GM18868 (cell line): ENCODE measurements at regions not wholly inside any gene's neighbourhood (a gene's known extent, or its start where the extent isn't known, plus 50 kb on each side); places are given as distances from the start of the nearest gene placed in this dataset.
"Not testable (repeated sequence)": the region's sequence is repeated elsewhere in the genome, so short reads cannot be mapped to it uniquely, and the experiment has no call there.

Experiments used
- ATAC-seq: cut with Tn5 transposase; IDR thresholded peaks from one replicate; pipeline ENCODE4 v1.9.1; 2021; ENCODE audit warnings: mild to moderate bottlenecking, moderate library complexity; ENCODE audit not compliant: unreplicated experiment

DNA sequence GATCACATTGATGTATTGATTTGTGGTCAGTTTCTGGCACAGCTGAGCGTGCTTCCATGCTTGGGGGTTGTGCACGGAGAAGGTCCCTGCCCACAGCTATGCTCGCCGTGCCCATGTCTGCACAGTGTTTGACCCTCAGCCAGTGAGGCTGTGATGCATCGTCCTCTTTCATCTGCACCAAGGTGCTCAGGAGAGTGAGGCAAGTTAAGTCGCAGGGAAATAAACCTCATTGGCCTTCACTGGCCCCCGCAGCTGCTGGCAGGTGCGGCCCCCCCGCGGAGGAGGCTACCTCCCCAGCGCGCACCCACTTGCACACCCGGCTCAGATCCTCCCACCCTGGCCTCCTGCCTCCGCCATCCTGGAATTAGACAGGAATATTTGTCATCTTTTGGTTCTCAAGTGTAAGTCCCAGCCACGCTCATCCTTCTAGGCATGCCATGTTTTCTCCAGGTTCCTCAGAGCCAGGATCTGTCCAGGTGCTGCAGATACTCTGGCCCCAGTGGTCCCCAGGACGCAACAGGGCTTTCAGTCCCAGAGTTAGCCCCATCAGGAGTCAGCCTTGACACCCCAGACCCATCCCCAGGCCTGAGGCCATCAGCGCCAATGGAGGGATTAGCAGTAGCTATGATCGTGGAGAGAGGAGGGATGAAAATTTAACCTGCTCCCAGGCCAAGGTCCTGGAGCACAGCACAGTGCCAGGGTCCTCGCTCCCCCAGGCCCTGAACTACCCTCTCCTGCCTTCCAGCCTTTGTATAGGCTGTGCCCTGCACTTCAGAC lies 93.7 kb downstream of the OAT start:
- no peak for ATAC-seq

DNA sequence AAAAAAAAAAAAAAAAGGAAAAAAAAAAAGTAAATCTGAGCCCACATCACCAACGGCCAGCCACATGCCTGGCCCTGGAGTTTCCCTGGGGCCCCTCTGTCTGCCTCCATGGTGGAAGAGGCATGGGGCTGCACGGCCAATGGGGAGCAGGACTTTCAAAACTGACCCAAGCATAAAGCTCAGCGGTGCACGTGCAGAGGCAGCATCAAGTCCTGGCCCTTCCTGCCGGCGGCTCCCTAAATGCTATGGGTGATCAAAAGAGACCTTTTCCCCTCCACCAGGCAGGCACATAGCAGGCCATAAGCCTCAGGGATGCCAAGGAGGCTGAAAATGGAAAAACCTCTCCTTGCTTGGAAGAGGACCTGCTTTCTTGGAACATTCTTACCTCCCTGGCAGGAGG lies 94.3 kb downstream of the OAT start:
- ATAC-seq: no peak

DNA sequence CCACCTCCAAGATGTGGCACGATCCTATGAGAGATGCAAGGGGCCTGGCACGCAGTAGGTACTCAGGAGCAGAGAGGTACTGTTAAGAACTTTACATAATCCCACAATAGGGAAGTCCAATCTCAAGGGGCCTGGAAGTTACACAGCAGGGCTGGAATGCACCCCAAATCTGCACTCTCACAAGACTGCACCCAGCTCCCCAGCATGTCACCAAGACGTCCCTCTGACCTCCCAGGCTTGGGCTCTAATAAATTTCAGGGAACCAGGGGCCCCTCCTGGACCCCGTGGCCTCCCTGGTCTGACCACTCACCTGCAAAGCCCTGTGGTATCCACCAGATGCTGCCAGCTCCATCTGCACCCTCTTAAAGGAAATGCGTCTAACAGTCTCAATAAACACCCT lies 94.9 kb downstream of the OAT start:
- no peak for ATAC-seq

DNA sequence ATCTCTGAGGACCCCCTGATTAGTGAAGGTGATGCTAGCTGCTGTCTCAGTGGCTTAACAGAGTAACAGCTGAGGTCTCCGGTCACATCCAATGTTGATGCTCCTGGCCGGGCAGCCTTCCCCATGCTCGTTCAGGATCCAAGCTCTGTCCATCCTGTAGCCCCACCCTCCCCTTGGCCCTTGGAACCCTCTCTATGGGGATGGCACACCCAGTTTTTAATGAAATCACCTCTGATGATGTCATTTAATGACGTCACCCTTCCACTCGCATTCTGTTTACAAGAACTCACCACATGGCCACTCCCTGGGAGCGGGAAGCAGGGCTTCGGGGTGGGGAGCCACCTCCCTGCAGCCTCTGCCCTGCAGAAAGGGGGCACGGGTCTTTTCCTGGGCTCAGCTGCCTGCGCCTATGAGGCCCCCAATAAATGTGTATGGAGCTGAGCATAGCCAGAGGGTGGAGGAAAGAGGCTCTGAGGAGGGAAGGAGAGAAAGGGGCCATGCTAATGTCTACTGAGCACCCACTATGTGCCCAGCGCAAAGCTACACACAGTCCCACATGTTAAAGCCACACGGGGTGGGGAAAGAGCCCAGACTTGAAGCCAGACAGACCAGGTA lies 95.5 kb downstream of the OAT start:
- no peak for ATAC-seq

DNA sequence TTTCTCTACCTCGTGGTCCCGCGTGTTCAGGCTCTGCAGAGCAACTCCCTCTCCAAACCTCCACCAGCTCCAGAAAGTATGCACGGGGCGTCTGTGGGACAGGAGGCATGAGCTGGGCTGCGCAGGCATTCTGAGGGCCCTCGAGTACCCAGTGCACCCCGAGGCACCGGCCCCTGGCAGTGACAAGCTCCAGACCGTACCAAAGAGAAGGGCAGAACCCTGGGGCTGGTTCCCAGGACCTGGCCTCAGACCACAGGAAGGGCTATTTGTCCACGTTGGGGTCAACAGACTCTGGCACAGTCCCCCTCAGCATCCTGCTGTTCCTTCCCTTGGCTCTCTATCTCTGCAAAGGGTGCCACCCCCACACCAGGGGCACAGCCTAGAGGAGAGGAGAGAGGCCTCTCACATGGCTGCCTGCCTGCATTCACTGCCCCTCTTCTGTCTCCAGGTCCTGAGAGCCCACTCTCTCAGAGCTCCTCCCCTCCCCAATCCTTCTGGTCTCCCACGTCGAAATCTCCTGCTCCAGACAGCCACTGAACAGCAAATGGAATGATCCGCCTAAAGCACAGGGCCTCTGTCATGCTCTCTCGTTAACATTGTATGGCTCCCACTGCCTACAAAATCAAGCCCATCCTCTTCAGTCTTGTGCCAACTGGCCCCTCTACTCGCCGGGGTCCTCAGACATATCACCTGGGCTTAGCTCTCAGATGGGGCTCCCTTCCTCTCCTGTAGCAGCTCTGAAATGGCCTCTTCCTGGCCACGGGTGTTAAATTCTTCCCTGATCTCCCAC lies 96.3 kb downstream of the OAT start:
- no peak for ATAC-seq

DNA sequence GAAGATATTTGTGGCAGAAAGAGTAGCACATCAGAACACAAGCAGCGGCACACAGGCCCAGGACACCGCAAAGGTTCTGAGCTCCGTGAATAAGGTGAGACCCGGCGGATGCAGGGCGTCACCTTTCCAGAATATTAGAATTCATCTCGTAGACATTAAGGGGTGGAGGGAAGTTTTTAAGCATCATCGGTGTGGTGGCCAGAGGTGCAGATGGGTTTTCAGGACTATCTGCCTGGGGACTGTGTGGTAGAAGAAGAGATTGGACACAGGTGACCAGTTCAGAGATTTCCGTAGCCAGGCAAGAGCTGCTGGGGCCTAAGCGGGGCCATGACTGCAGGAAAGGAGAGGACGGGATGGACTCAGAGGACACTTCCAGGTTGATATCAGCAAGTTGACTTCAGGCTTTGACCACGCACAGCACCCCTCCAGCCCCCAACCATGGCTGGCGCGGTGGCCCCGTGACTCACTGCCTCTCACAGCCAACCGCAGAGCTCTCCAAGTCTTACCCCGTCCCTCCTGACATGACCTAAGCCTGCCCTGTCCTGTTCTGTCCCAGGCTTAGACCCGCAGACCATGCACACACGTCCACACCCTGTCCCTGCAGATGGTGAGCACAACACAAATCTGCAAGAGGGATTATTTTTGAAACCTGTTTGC lies 97.2 kb downstream of the OAT start:
- ATAC-seq: no peak

DNA sequence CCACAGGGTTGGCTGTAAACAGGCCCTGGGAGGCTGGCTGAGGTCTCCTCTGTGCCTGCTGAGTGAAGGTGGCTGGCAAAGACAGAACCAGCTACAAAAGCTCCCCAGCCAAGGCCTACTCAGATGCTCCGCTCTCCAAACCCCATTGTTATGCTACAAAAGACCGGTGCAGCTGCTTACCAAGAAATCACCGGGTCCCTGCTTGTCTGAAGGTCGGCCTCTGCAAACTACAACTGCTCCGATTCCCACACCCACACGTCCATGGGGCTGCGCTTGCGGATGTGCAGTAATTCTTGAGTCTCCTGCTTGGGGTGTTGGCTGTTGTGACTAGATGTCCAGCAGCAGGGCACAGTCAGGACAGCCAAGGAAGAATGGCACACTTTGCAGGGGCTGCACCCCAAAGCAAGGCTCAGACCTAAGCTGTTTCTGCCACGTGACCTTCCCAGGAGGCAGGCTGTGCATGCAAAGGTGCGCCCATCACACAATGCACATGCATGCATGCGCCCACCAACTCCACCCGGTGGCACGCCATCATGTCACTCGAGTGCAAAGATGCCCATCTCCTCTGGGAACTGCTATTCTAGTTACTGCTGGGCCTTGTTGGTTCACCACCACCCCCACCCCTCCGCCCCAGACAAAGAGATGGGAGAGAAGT lies 97.8 kb downstream of the OAT start:
- ATAC-seq: no peak

DNA sequence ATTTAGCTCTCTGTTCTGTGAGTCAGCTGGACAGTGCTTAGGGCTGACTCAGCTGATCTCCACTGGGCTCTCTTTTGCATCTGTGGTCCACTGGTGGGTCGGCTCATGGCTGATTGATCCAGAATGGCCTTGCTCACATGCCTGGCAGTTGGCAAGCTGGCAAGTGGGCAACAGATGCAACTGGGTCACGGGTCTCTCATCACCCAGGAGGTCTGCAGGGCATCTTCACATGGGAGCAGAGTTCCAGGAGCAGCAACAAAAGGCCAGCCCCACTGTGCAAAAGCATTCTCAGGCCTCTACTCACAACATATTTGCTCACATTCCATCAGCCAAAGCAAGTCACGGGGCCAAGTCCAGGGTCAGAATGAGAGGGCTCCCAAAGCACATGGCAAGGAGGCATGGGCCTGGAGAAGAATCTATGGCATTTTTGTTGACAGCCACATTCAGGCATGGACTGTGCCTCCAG lies 98.8 kb downstream of the OAT start:
- ATAC-seq: no peak

DNA sequence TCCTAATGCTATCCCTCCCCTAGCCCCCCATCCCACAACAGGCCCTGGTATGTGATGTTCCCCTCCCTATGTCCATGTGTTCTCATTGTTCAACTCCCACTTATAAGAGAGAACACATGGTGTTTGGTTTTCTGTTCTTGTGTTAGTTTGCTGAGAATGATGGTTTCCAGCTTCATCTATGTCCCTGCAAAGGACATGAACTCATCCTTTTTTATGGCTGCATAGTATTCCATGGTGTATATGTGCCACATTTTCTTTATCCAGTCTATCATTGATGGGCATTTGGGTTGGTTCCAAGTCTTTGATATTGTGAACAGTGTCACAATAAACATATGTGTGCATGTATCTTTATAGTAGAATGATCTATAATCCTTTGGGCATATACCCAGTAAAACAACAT lies 99.2 kb downstream of the OAT start:
- ATAC-seq: not testable (repeated sequence)

DNA sequence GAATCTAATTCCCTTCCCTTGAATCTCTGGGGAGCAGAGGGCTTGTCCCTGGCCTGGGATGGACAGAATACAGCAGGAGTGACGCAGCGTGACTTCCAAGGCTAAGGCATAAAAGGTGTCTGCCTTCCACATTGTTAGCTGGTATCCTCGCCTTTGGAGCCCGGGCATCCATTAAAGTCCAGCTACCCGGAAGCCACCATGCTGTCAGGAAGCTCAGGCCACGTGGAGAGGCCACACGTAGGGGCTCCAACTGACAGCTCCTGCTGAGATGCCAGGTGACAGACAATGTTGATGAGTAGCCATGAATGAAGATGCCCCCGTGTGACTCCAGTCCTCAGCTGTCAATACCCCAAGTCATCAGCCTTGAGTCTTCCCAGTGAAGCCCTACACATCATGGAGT lies 99.9 kb downstream of the OAT start:
- no peak for ATAC-seq

DNA sequence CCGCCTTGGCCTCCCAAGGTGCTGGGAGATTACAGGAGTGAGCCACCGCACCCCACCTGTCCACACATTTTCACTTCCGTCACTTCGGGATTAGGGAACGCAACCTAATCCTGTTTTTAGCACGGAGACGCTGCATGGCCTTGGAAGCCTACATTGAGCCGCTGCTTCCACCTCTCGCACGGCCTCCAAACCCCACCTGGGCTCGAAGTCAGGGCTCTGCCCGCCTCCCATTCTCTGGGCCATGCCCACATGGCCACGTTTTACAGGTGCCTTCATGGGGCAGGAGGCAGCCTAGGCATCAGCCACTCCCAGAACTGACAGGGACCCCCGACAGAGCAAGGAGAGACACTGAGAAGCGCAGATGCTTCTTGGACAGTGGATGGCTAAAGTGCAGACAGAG lies 100.6 kb downstream of the OAT start:
- no peak for ATAC-seq

DNA sequence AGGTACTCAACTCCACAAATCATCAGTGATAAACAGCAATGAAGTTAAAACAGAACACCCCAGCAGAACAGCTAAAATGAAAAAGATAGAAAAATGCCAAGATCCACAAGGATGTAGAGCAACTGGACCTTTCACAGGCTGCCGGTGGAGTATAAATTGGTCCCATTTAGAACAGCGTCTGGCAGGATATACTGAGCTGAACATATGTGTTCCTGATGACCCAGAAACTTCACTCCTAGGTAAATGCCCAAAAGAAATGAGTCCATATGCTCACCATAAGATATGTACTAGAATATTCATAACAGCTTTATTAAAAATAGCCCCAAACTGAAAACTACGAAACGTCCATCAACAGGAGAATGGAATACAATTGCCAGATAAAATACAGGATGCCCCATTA lies 102.4 kb downstream of the OAT start:
- ATAC-seq: no peak

DNA sequence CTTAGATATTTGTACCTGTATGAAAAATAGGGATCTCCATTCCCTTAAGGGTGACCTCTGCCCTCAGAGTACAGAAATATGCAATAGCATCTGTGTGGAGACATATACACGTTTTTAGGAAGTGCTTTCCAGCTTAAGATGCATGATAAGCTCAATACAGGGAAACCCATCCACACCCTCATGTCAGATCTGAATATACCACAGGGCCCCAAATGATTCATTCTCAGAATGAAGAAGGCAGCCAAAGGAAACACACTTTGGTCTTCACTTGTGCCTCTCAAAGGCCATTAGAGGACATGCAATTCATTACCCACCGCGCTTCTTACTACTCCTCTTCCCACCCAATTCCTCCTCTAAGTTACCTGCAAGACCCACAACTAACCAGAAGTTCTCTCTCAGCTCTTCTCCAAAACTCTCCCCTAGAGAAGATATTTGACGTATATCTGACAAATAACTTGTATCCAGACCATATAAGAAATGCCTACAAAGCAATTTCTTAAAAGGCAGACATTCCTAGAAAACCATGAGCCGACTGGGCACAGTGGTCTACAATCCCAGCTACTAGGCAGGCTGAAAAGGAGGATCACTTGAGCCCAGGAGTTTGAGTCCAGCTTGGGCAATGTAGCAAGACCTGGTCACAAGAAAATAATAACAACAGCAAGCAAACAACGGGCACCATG lies 103.0 kb downstream of the OAT start:
- no peak for ATAC-seq

DNA sequence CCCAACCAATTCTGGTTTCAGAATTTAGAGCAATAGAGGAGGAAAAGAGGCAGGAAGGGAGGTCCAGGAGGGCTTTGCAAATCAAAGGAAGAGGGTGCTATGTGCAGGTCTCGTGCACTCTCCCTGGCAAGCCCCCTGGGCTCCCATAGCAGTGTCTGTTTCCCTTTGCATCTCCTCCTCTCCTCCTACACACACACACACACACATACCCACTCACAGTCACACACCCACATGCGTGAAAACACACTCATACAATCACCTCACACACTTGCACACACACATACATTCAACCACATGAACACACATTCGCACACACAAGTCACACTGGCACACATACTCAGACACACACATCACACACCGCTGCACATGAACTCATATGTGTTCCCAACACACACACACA lies 105.3 kb downstream of the OAT start:
- no peak for ATAC-seq

DNA sequence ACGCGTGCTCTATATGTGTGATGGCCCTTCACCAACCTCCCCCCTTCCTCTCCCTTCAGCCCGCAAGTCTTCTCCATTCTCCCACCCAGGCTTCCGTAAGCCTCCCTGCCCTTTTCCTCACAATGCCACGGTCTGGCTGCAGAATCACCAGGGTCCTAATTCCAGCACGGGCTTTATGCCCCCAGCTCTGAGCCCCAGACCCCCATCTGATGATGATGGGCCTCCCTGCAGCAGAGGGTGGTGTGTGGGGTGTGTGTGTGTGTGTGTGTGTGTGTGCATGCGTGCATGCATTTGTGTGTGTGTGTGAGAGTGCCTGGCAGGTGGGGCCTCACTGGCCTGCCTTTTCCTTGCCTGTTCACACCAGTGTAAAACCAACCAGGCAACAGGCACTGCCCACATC lies 109.9 kb downstream of the OAT start:
- no peak for ATAC-seq

DNA sequence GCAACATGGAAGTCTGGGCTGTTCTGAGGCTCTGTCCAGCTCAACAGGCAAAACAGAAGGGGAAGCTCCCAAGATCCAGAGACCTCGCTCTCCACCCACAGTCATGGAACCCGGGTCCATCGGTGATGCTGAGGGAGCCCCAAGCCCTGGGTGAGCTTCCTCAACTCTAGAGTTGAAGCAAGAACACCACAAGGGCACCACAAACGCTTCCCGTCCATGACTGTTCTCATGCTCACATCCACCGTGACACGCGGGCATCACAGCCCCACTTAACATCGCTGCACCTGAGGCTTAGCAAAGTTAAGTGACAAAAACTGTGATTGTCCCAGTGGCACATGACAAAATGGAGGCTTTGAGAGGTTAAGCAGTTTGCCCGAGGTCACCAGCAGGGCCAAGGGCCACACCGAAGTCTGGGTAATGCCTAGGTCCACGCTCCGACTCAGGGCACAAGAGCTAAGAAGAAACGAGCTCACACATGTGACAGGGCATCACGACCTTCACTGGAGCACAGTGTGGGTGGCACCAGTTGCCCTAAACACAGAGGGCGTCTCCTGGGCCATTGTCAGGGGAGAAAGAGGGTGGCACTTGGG lies 110.6 kb downstream of the OAT start:
- no peak for ATAC-seq

DNA sequence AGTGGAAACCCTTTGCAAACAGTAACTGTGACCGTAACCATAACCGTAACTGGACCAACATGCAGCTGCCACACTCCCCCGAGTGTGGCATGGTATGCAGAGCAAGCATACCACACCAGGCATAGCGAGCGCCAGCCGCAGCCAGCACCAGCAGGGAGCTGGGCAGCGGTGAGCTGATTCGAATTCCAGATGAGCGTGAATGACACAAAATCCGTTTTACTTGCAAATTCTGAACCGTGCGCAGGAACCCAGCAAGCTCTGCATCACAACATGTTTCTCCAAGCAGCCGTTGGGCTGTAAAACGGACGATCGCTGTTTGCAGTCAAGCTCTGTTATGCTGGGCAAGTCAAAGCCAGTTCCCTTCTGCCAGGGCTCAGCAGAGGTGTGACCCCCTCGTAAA lies 111.1 kb downstream of the OAT start:
- ATAC-seq: no peak

DNA sequence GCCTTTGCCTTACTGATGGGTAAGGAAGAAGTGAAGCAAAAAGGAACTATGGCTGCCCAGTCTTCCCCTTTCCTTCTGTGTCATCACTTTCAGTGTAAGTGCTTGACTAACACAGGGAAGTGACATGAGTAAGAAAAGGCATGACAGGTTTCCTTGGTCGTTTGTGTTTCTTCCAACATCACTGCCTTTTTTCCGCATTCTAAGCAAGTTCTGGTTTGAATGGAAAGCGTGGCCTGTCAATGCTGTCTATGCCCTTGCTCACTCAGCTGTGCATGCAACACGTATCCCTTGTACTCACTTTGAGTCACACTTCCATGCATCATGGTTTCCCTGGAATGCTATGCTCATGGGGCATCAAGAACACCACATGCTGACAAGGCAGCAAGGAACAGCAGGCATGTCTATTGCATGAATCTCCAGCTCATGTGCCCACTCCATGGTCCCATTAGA lies 111.8 kb downstream of the OAT start:
- ATAC-seq: no peak

DNA sequence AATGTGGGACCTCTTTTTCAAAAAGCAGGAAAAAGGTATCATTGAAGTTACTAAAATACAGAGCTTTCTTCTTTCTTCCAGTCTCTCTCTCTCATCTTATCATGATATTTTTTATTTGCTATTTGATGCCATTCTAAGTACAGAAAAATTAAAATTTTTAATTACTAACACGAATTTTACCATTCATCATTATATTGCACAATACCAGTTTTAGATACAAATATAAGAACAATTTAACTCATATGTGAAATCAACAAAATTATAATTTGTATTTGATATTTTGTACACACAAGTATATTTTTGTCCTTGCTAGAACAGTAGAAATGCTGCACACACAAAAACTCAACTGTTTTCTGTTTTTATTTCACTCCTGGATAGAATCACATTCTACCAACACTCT lies 112.2 kb downstream of the OAT start:
- ATAC-seq: no peak

DNA sequence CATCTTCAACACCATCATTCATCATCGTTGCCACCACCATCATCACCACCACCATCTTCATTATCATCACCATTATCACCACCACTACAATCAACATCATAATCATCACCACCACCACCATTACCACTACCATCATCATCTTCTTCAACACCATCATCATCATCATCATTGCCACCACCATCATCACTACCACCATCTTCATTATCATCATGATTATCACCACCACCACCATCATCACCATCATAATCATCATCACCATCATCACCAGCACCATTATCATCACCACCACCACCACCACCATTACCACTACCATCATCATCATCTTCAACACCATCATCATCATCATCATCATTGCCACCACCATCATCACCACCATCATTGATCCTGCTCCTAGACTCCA lies 112.7 kb downstream of the OAT start:
- ATAC-seq: no peak
